Left hindlimb (tissue), 1 donor: ENCODE measurements at regions not wholly inside any gene's neighbourhood (a gene's known extent, or its start where the extent isn't known, plus 50 kb on each side); places are given as distances from the start of the nearest gene placed in this dataset.
"Not testable (repeated sequence)": the region's sequence is repeated elsewhere in the genome, so short reads cannot be mapped to it uniquely, and the experiment has no call there.

Source experiments
- DNase-seq: peaks from one replicate; pipeline ENCODE4 v3.0.0-alpha.2; 2018

- no peak for DNase-seq
Observed at GRCh38 chr2:184993746-184994145, 395.4 kb downstream of the ZNF804A start.

- DNase-seq = no peak
Observed at GRCh38 chr2:185006481-185006880, 408.2 kb downstream of the ZNF804A start.

- no peak for DNase-seq
Observed at GRCh38 chr2:185012643-185013042, 414.3 kb downstream of the ZNF804A start.

GRCh38 chr2:185014076-185014475 lies 415.7 kb downstream of the ZNF804A start:
- no peak for DNase-seq

- not testable (repeated sequence) for DNase-seq
Observed at GRCh38 chr2:185025891-185026290, 427.6 kb downstream of the ZNF804A start.

- no peak for DNase-seq
Observed at GRCh38 chr2:185035906-185036305, 437.6 kb downstream of the ZNF804A start.

- DNase-seq = no peak
Observed at GRCh38 chr2:185044323-185044874, 446.1 kb downstream of the ZNF804A start.

- no peak for DNase-seq
Observed at GRCh38 chr2:185050804-185051203, 452.5 kb downstream of the ZNF804A start.

- DNase-seq = no peak
Observed at GRCh38 chr2:185063761-185064160, 465.4 kb downstream of the ZNF804A start.

- no peak for DNase-seq
Observed at GRCh38 chr2:185066128-185066527, 467.8 kb downstream of the ZNF804A start.

GRCh38 chr2:185069107-185069506 lies 470.8 kb downstream of the ZNF804A start:
- DNase-seq = no peak

GRCh38 chr2:185074156-185074555 lies 475.8 kb downstream of the ZNF804A start:
- DNase-seq = no peak

- no peak for DNase-seq
Observed at GRCh38 chr2:185082749-185083148, 484.4 kb downstream of the ZNF804A start.

- DNase-seq = no peak
Observed at GRCh38 chr2:185108588-185108987, 510.3 kb downstream of the ZNF804A start.

GRCh38 chr2:185127412-185127811 lies 529.1 kb downstream of the ZNF804A start:
- no peak for DNase-seq

- DNase-seq = no peak
Observed at GRCh38 chr2:185128346-185128745, 530.0 kb downstream of the ZNF804A start.

GRCh38 chr2:185128996-185129395 lies 530.7 kb downstream of the ZNF804A start:
- DNase-seq = no peak

- no peak for DNase-seq
Observed at GRCh38 chr2:185130685-185131084, 532.4 kb downstream of the ZNF804A start.

GRCh38 chr2:185132501-185133041 lies 534.2 kb downstream of the ZNF804A start:
- DNase-seq = no peak

GRCh38 chr2:185137700-185138099 lies 539.4 kb downstream of the ZNF804A start:
- DNase-seq = no peak

- DNase-seq = no peak
Observed at GRCh38 chr2:185142677-185143076, 544.3 kb downstream of the ZNF804A start.

- DNase-seq = no peak
Observed at GRCh38 chr2:185144159-185144919, 546.0 kb downstream of the ZNF804A start.

- no peak for DNase-seq
Observed at GRCh38 chr2:185145316-185146121, 547.2 kb downstream of the ZNF804A start.

GRCh38 chr2:185147361-185147760 lies 549.0 kb downstream of the ZNF804A start:
- no peak for DNase-seq
